Activated CD4-positive, alpha-beta T cell treated with anti-CD3 and anti-CD28 coated beads, Interleukin-10, Interleukin-2, amounts not matched to agents 100 ng/mL and 50 ng/mL, durations not matched to agents 16 hours and 8 hours (primary cell): ENCODE measurements at regions not wholly inside any gene's neighbourhood (a gene's known extent, or its start where the extent isn't known, plus 50 kb on each side); places are given as distances from the start of the nearest gene placed in this dataset.

Experiments
- DNase-seq: peaks from one replicate; pipeline ENCODE4 v3.0.0-alpha.2; 2020

DNA sequence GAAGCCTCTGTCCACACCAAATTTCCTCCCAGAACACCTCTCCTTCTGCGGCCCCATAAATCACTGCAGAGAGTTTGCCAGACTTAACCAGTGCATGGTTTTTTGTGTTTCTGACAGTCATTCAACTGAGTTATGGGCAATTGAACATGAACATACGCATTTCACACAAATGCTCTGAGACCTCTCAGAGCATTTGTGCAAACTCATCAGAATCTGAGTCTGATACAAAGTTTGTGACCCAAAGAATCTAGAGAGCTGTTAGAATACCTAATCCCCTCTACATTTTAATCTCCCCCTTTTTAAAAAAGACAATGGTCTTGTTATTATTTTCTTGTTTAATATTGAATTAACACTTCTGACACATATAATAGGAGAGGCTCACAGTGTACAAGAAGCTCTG lies 416.9 kb upstream of the SMARCA2 start:
- no peak for DNase-seq

DNA sequence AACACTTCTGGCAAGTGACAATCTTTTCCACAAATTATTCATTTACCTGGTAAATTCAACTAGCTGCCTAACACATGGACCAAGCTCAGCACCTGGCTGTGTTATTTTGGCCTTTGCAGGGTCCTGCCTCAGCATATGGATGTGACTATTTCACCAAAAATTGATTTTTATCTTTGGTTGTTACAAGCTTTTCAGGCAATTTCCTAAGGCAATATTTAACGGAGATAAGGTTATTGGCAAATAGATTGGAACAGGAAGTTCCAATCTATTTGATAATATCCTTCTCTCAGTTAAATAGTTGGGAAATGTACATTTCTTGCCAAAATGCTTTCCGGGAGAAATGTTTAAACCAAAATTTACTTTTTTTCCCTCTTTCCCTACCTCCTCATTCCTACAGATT lies 415.2 kb upstream of the SMARCA2 start:
- no peak for DNase-seq

DNA sequence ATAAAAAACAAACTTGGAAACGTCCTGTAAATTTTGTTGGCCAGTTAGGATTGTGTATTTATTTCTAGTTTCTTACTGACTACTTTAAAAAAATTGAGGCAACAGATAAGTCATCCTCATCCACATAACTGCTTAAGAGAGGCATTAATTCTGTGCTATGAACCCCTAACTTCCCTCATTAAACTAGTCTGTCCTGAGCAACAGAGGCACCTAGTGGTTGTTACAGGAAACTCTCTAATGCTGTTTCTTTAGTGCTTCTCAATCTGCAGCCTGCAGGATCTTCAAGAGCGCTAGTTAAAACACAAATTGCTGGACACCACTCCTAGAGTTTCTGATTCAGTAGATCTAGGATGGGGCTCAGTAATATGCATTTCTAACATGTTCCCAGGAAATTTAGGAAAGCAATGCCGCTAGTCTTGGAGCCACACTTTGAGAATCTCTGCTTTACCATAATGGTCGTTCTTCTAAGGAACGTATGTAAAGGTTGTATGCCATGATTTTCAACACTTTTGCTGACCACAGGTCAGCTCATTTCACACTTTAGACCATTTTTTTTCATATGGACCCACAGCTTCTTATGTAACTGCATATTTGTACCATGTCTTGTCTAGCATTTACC lies 410.1 kb upstream of the SMARCA2 start:
- DNase-seq, result peak; percentile 55

DNA sequence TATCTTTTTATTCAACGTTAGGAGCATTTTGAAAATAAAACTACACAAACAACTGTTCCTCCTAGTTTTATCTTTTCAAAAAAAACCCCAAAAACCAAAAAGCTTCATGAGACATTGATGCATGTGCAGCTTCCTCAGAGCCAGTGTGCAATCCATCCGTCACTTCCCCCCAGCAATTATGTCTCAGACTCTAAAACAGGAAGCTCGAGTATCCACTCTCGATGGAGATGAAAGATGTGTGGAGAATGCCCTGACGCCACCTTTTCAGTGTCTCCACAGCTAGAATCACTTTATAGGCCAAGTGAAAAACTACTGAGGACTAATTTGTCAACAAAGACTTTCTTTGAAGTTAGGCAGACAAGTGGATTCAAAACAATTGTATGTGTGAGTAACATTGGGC lies 408.9 kb upstream of the SMARCA2 start:
- DNase-seq, result no peak

DNA sequence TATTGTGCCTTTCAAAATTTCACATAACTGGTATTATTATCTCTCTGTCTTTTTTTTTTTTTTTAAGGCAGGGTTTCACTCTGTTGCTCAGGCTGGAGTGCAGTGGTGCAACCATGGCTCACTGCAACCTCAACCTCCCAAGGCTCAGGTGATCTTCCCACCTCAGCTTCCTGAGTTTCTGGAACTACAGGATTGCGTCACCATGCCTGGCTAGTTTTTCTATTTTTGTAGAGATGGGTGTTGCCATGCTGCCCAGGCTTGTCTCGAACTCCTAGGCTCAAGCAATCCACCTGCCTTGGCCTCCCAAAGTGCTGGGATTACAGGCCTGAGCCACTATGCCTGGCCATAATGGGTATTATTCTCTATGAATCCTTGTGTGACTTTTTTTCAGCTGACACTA lies 402.3 kb upstream of the SMARCA2 start:
- DNase-seq, result no peak

DNA sequence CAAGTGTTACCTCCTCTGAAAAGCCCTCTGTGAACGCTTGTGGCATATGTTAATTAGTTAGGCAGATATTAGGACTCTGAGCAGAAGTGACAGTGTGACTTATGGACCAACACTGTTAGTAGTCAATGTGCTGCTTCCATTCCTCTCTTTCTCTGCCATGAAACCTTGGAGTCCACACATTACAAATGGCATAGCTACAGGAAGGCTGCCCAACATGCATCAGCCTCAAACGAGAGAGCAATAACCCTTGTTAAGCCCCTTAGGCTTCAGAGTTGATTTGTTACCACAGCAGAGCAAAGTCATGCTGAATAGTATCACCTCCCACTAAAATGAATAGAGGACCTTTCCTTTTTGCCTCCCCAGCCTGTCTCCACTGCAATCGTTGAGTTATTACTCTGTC lies 397.7 kb upstream of the SMARCA2 start:
- DNase-seq, result no peak

DNA sequence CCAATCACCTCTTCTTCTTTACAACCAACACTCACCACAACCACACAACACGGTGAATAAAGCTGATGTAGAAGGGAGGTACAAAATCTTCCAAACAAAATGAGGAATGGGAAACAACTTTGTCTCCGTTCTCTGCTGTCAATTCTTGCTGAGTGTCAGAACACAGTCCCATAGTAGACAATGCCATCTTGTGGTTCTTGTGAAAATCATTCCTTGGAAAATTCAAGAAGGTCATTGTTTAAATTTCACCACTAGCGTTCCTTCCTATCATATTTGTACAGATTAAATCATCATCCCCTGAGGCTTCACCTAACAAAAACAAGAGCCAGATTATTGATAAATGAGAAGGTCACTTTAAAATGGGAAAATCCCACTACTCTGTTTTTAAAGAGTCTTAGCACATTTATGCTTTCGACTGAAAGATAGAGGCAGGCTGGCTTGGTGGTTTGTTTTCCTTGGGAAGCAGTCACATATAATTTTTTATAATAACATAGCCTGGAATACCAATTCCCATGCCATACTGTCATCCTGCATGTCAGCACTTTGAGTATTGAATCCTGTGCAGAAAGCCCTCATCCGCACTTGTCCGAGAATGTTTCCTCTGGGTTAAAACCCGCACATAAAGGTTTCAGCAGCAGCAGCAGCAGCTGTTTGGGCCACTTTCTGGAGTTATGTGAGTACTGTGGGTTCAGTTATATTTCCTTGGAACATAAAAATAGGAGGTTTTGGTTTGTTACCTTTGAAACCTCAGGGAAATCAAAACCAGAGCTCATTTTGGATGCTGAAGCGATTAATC lies 395.0 kb upstream of the SMARCA2 start:
- DNase-seq, result no peak

DNA sequence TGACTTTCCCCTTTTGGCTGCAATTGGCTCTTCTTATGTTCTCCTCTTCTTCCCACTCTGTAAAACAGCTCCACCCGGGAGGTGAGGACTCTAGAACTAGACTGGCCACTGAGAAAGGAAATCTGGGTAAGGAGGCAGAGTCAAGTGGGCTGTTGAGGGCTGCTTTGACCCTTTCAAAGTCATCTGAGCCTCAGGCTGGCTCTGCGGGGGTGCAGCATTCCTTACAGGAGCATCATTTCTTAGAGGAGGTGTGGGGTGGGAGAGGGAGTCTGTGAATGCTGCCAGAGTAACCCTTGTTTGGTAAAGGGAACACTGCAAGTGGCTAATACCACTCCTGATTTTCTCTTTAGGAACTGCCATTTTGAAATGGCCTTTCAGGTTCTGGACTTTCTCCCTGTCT lies 377.7 kb upstream of the SMARCA2 start:
- DNase-seq, result no peak

DNA sequence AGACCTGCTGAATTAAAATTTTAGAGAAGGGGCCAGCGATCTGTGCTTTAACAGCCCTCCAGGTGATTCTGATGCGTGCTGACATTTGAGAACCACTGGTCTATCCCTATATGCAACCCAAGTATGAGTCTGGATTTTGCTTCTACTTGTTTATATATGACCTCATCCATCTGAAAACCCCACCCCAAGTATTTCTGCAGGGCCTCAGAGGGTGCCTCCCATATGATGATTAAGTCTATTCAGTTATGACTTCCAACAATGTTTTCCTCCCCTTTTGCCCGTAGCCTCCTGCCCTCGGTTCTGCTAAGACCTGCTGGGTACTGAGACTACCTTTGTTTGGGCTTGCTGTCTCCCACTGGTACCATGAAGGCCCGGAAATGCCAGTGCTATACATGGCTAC lies 376.0 kb upstream of the SMARCA2 start:
- DNase-seq, result no peak

DNA sequence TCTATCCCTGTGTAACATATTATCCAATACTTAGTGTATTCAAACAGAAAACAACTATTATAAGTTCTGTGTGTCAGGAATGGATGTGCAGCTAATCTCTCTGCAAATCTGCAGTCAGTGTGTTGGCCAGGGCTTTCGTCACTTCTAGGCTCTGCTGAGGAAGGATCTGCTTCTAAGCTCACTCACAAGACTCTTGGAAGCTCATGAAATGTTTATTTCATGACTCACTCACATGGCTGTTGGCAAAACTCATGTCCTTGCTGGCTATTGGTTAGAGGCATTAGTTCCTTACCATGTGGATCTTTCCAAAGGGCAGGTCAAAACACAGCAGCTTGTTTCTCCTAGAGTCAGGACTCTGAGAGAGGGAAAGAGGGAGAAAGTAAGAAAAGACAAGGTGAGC lies 367.4 kb upstream of the SMARCA2 start:
- DNase-seq, result no peak

DNA sequence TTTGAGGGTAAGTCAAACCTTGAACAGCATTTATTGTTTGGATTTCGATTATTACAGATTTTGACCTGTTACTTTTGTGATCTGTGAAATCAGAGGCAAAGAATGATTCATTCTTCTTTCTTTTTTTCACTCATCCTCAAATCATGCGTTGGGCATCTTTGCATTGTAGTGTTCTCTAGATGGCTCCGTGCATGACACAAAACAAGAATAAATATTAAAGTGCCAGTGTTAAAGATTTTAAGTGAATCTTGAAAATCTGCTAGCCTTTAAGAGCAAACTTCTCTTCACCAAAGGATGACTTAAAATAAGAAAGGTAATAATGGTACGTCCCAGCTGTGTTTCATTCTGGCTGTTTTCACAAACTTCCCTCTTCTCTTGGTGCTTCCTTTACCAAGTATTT lies 361.9 kb upstream of the SMARCA2 start:
- DNase-seq, result peak; percentile 55

DNA sequence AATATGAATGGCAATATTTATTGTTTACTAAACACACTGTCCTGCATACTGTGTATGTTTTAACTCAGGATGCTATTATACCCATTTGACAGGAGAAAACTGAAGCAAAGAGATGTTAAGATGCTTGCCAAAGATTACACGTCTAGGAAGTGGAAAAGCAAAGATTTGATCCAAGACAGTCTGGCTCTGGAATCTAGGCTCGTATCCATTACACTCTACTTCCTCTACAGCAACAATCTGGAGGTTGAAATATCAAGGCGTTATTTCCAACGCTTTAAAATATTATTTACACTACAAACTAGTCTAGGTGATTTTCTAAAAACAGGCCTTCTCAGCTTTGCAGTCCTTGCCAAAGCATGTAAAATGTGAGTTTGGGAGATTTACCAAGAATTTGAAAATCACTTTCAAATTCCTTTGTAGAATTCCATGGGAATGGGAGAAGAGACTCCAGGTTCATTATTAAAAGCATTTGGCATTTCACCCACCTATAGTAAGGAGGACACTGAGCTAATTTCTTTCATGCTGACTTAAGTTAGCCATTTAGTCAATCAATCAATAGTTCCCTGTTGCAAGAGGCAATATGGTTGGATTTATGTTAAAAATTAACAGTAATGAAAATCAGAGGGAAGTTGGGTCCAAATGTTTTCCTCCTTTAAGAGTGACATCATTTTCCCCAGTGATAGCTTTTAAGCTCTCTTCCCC lies 356.3 kb upstream of the SMARCA2 start:
- DNase-seq, result no peak

DNA sequence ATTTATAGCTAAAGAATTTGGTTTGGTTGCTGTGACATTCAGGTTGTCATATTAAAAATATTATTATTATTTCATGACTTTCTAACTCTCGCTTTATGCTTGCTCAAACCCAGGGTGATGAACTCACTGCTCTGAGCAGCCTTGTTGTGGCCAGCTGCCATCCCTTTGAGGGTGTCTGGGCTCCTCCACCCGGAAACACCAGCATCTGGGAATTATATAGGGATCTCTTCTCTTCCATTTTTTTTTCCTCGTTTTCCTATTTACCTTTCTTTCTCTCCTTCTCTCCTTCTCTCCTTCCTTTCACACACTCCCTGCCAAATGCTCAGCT lies 355.8 kb upstream of the SMARCA2 start:
- DNase-seq, result no peak

DNA sequence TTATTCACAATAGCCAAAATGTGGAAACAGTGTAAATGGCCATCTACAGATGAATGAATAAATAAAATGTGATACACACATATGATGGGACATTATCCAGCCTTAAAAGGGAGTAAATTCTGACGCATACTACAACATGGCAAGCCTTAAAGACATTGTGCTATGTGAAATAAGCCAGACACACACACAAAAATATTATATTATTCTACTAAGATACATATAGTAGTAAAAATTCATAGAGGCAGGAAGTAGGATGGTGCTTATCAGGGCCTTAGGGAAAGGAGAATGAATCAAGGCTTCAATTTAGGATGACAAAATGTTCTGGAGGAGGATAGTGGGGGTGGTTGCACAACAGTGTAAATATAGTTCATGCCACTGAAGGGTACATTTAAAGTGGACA lies 346.7 kb upstream of the SMARCA2 start:
- no peak for DNase-seq

DNA sequence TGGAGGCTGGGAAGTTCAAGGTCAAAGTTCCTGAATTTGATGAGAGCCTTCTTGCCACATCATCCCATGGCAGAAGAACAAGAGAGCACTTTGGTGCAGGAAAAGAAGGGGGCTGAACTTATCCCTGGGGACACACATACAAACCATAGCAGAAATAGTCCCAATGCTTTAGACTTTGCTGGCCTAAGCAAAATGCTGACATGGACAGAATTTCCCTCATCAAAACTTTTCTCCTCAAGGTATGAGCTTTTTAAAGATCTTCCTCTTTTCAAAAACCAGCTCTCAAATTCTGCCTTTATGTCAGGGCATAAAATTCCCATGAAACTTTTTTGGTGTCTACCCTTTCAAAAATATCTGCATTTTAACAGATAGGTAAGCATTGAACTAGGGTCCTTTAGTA lies 341.8 kb upstream of the SMARCA2 start:
- DNase-seq, result no peak

DNA sequence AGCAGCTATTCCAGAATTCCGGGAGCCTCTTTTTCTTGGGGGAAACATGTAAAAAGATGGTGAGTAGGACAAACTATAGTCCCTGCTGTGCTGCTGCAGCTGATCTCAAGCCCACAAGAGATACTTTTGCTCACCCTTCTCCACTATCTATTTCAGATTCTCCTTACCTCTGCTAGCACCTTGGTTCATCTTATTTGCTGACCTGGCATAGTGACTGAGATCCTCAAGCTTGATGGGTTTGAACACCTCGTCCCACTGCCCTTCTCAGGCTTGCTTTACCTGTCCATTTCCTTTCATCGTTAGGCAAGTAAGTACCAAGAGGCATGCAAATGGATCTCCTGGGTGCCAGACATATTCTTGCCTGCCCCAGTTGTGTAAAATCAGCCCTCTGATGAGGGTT lies 338.4 kb upstream of the SMARCA2 start:
- no peak for DNase-seq

DNA sequence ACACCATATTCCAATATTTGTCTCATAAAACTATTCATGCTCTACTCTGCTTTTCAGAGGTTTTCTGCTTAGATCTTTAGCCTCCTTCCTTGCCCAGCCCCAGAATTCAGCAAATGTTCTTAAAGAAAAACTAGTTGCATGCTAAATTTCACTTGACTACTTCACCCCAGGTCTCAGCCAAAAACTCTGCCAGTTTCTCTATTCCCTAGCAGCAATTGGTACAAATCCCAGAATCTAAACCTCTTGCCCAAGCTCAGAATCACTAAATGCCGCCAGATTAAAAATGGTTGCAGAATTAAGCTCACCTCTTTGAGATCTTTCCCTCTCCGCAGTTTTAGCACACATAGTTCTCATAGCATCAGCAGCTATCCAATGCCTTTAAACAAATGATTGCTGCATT lies 331.2 kb upstream of the SMARCA2 start:
- DNase-seq, result no peak

DNA sequence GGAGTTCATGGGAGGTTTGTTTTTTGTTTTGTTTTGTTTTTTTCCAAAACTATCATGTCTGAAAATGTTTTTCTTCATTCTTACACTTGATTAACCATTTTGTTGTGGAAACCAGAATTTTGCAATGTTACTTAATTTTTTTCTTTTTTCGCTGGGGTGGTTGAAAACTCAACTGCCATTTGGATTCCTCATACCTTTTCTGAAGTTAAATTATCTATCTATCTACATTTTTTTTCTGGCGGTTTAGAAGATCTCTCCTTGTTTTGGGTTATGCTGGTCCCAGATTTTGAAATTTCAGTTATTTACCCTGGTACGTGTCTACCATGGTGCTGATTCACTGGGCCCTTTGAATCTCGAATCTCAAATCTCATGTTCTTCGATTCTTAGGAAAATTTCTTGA lies 316.2 kb upstream of the SMARCA2 start:
- DNase-seq, result no peak

DNA sequence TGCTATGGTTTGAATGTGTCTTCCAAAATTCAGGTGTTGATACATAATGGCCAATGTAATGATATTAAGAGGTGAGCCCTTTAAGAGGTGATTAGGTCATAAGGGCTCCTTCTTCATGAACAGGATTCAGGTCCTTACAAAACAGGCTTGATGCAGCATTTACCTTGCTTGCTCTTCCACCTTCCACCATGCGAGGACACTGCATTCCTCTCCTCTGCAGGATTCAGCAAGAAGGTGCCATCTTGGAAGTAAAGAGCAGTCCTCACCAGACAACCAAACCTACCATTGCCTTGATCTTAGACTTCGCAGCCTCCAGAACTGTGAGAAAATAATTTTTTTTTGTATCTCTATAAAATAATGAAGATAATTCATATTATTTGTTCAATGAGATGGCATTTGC lies 314.0 kb upstream of the SMARCA2 start:
- no peak for DNase-seq

DNA sequence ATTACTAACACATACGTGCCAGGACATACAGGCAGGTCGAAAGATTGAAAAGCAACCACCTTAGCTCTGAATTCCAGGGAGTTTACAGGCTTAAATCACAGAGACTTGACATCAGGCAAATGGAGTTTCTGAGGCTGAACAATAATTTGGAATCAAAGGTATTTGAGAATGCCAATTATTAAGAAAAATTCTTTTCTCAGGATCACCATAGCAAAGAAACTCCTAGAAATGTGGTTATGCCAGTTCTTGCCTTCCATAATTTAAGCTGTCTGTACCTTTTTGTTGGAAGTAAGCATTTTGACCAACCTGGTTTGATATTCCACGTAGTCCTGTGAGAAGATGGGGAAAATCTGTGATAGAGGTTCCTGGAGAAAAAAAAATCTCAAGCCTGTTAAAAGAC lies 312.4 kb upstream of the SMARCA2 start:
- DNase-seq, result no peak

DNA sequence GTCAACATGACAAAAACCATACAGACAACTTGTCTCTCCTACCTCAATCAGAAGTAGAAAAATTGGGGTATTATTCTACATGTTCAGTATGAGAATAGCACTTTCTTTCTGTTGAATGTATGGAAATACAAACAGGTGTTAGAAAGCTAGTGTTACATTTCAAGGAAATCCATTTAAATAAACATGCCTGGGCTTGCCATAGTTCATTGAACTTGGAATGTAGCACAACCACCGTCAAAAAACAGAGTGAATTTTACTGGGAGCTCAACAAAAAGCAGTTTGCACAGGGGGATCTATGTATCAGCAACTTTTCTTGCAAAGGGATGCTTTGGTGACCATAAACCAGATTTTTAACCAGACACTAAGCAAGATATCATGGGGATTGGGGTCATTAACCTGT lies 307.9 kb upstream of the SMARCA2 start:
- no peak for DNase-seq

DNA sequence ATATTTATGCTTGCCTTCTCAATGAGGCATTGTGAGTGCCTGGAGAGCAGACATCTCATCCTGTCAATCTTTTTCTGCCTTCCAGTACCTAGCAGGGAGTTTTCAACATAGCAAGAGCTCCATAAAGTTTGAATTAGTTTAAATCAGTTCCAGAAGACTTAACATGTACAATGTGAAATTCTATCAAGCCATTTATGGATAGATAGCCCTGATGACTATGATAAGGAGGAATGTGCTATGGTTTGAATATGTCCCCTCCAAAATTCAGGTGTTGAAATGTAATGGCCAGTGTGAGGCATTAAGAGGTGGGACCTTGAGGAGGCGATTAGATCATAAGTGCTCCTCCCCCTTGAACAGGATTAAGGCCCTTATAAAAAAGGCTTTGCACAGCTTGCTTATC lies 306.9 kb upstream of the SMARCA2 start:
- DNase-seq, result no peak

DNA sequence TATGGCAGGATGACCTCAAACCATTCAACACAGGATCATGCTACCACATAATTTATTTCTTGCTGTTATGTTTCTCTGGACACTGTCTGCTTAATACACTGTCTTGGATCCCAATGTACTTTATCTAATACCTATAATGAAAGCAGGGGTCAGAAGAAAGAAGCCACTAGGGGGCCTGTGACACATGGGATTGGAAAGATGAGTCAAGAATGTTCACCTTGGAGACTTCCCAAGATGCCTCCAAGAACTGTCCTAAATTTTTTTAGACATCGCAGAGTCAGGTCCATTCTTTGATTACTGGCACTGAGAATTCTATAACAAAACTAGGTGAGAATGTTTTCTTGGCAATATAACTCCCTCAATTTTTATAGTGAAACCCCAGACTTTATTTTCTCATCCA lies 305.8 kb upstream of the SMARCA2 start:
- peak; percentile 9 for DNase-seq

DNA sequence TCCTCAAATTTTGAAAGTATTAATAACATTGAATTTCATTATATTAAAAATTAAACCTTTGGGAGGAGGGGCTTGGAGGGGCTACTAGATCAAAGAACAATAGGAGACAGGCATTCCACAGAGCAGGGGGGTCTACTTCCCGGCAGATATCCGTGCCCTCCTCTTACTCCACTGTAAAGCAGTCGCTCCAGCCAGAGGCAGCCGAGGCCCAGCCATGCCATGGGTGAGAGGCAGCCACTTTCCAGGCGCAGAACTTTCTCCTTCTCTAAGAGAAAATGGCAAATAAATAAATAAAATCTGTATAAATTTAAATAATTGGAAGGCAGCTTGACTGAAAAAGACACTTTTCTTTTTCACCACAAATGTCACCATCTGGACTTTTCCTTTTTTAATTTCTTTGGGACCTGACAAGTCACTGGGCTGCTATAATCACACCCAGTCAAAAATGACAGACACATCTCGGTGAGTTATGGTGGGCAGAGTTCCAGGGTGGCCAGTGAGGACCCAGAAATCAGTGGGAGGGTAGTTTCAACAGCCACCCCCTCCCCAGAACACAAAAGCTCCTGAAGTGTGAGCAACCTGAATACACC lies 302.2 kb upstream of the SMARCA2 start:
- no peak for DNase-seq
